GM23338 (cell line): ENCODE measurements at regions not wholly inside any gene's neighbourhood (a gene's known extent, or its start where the extent isn't known, plus 50 kb on each side); places are given as distances from the start of the nearest gene placed in this dataset.

Source experiments
- ATAC-seq: fragments of 200-7000 bp; cut with Tn5 transposase; 3 replicates; pipeline ENCODE4 v1.9.1; 2020
- DNase-seq: peaks from one replicate; pipeline ENCODE4 v3.0.0-alpha.2; 2015; ENCODE audit warnings: low spot score
- H2AFZ ChIP-seq: fragments of 200-600 bp; sonication (generic); 2 replicates; pipeline ENCODE4 v1.8.0; 2016; ENCODE audit warnings: antibody characterized with exemption, mild to moderate bottlenecking, moderate library complexity
- H3F3A ChIP-seq: fragments of 200-600 bp; sonication (generic); replicated peaks from 2 replicates; pipeline ENCODE4 v1.8.0; 2017; ENCODE audit warnings: antibody characterized with exemption, mixed run types, low read depth
- H3K27ac ChIP-seq: fragments of 200-600 bp; sonication (generic); 2 replicates; pipeline ENCODE4 v1.6.1; 2016; ENCODE audit warnings: low read depth
- H3K27me3 ChIP-seq: fragments of 200-600 bp; sonication (generic); 2 replicates; pipeline ENCODE4 v1.8.0; 2016; ENCODE audit warnings: mild to moderate bottlenecking, mixed run types, moderate library complexity; ENCODE audit not compliant: insufficient read depth
- H3K36me3 ChIP-seq: fragments of 200-600 bp; sonication (generic); 2 replicates; pipeline ENCODE4 v1.8.0; 2016; ENCODE audit warnings: mild to moderate bottlenecking; ENCODE audit not compliant: insufficient read depth
- H3K4me1 ChIP-seq: fragments of 200-600 bp; sonication (generic); 2 replicates; pipeline ENCODE4 v1.8.0; 2016; ENCODE audit warnings: mild to moderate bottlenecking, moderate library complexity; ENCODE audit not compliant: insufficient read depth
- H3K4me2 ChIP-seq: fragments of 200-600 bp; sonication (generic); 2 replicates; pipeline ENCODE4 v1.7.1; 2017; ENCODE audit warnings: mixed run types
- H3K4me3 ChIP-seq: fragments of 200-600 bp; sonication (generic); 2 replicates; pipeline ENCODE4 v1.6.1; 2016; ENCODE audit warnings: mixed run types
- H3K79me2 ChIP-seq: fragments of 200-600 bp; sonication (generic); replicated peaks from 2 replicates; pipeline ENCODE4 v1.8.0; 2017; ENCODE audit warnings: mild to moderate bottlenecking; ENCODE audit not compliant: insufficient read depth
- H3K9me2 ChIP-seq: fragments of 200-600 bp; sonication (generic); 2 replicates; pipeline ENCODE4 v1.8.0; 2017; ENCODE audit not compliant: insufficient read depth
- H4K20me1 ChIP-seq: fragments of 200-600 bp; sonication (generic); replicated peaks from 2 replicates; pipeline ENCODE4 v1.8.0; 2017; ENCODE audit warnings: mild to moderate bottlenecking; ENCODE audit not compliant: insufficient read depth
- H3K27ac Mint-ChIP-seq: 2 replicates; pipeline ENCODE4 v1.8.0; 2020; ENCODE audit warnings: inconsistent platforms, mild to moderate bottlenecking, moderate library complexity, mixed read lengths
- H3K27me3 Mint-ChIP-seq: 3 replicates; pipeline ENCODE4 v1.8.0; 2022; ENCODE audit warnings: low read depth, mild to moderate bottlenecking, moderate library complexity, mixed read lengths, inconsistent platforms; ENCODE audit not compliant: insufficient read depth, poor library complexity
- H3K36me3 Mint-ChIP-seq: 3 replicates; pipeline ENCODE4 v1.8.0; 2021; ENCODE audit warnings: low read depth, mild to moderate bottlenecking, inconsistent platforms, moderate library complexity, mixed read lengths
- H3K4me1 Mint-ChIP-seq: 3 replicates; pipeline ENCODE4 v1.8.0; 2020; ENCODE audit warnings: mild to moderate bottlenecking, inconsistent platforms, mixed read lengths
- H3K4me3 Mint-ChIP-seq: 3 replicates; pipeline ENCODE4 v1.8.0; 2021; ENCODE audit warnings: moderate library complexity, mild to moderate bottlenecking, inconsistent platforms, mixed read lengths
- H3K9me3 Mint-ChIP-seq: 3 replicates; pipeline ENCODE4 v1.8.0; 2020; ENCODE audit warnings: moderate library complexity, mild to moderate bottlenecking, inconsistent platforms, mixed read lengths
- CREB1 ChIP-seq: fragments of 250-450 bp; sonication (Bioruptor Pico); IDR thresholded peaks from 2 replicates; pipeline ENCODE4 v1.5.0; 2020; ENCODE audit warnings: low read depth, mild to moderate bottlenecking, moderate library complexity
- CTCF ChIP-seq, 2 experiments: fragments of 200-600 bp in 1 of 2; sonication (generic) in 1 of 2; conservative IDR thresholded peaks; 2 replicates each; pipeline versions ENCODE4 v1.5.1 to v1.6.1; 2016 to 2017; ENCODE audit warnings: antibody characterized with exemption in 2 of 2, low read depth in 2 of 2, mild to moderate bottlenecking in 2 of 2, moderate library complexity in 1 of 2
- ETS1 ChIP-seq: IDR thresholded peaks from 2 replicates; pipeline ENCODE4 v1.6.1; 2016; ENCODE audit warnings: antibody characterized with exemption
- EZH2 ChIP-seq: fragments of 200-600 bp; sonication (generic); IDR thresholded peaks from one replicate; pipeline ENCODE4 v1.8.0; 2017; ENCODE audit warnings: antibody characterized with exemption, mild to moderate bottlenecking, low read depth; ENCODE audit not compliant: unreplicated experiment
- EZH2phosphoT487 ChIP-seq: fragments of 200-600 bp; sonication (generic); IDR thresholded peaks from one replicate; pipeline ENCODE4 v1.8.1; 2018; ENCODE audit warnings: antibody characterized with exemption; ENCODE audit not compliant: unreplicated experiment
- JUNB ChIP-seq: IDR thresholded peaks from one replicate; pipeline ENCODE4 v1.6.1; 2016; ENCODE audit warnings: antibody characterized with exemption; ENCODE audit not compliant: unreplicated experiment
- NANOG ChIP-seq: IDR thresholded peaks from 2 replicates; pipeline ENCODE4 v1.6.1; 2016; ENCODE audit warnings: antibody characterized with exemption, borderline replicate concordance
- POLR2AphosphoS5 ChIP-seq: IDR thresholded peaks from 2 replicates; pipeline ENCODE4 v1.6.1; 2016; ENCODE audit warnings: antibody characterized with exemption, low read depth
- REST ChIP-seq: IDR thresholded peaks from one replicate; pipeline ENCODE4 v1.6.1; 2018; ENCODE audit warnings: antibody characterized with exemption; ENCODE audit not compliant: unreplicated experiment
- STAT1 ChIP-seq: IDR thresholded peaks from one replicate; pipeline ENCODE4 v1.6.1; 2016; ENCODE audit warnings: antibody characterized with exemption; ENCODE audit not compliant: unreplicated experiment
- ZNF114 ChIP-seq: fragments of 250-450 bp; sonication (Bioruptor Pico); IDR thresholded peaks from 2 replicates; pipeline ENCODE4 v1.5.0; 2020; ENCODE audit warnings: mild to moderate bottlenecking, moderate library complexity
- ZNF331 ChIP-seq: fragments of 250-450 bp; sonication (Bioruptor Pico); IDR thresholded peaks from 2 replicates; pipeline ENCODE4 v1.5.0; 2020; ENCODE audit warnings: low read depth, mild to moderate bottlenecking, moderate library complexity
- ZNF462 ChIP-seq: fragments of 250-450 bp; sonication (Bioruptor Pico); IDR thresholded peaks from 2 replicates; pipeline ENCODE4 v1.5.0; 2020; ENCODE audit warnings: mild to moderate bottlenecking, moderate library complexity

- DNase-seq: no peak
- 0 out of 2 replicates have a peak overlapping the region, but pooled peaks have one; percentile 24 for H3K4me2 ChIP-seq
- no peak overlapping the region for H3K27ac Mint-ChIP-seq
These were observed 55.8 kb upstream of the CEP295 start for GRCh38 chr11:93605642-93606041.

More at GRCh38 chr11:93605642-93606041, 55.8 kb upstream of the CEP295 start:
- H4K20me1 ChIP-seq: no peaks in the 10 kb centered on the region
- no peak for ATAC-seq
- peaks cover 24% of the 10 kb centered on the region for H3K4me1 ChIP-seq
- H3K27ac ChIP-seq: no peak overlapping the region
- Mint-ChIP-seq H3K4me3 (no peak overlapping the region), H3K27me3 (peaks cover 1% of the 10 kb centered on the region), H3K4me1 (peaks cover 20% of the 10 kb centered on the region), H3K9me3 (no peaks in the 10 kb centered on the region), H3K36me3 (no peaks in the 10 kb centered on the region)
- H3K79me2 ChIP-seq: no peaks in the 10 kb centered on the region
- no peak overlapping the region; the same call in 1 of the 2 replicates for H2AFZ ChIP-seq
- H3K36me3 ChIP-seq: no peaks in the 10 kb centered on the region
- H3K27me3 ChIP-seq: no peaks in the 10 kb centered on the region
- H3F3A ChIP-seq: 0 out of 2 replicates have a peak, but pooled peaks cover 5% of the 10 kb centered on the region
- TF ChIP-seq ZNF462 (CRISPR knock-in tag) (no peak), POLR2AphosphoS5 (no peak), ZNF114 (no peak), EZH2 (no peak), NANOG (no peak), CREB1 (CRISPR knock-in tag) (no peak), EZH2phosphoT487 (no peak), STAT1 (no peak), CTCF (conservative IDR thresholded peaks at IDR 0.05; ENCODE audit: low read depth in 2 of 2) (no peak), ETS1 (no peak), ZNF331 (CRISPR knock-in tag) (no peak), REST (no peak), JUNB (no peak)
- no peaks in the 10 kb centered on the region for H3K9me2 ChIP-seq
- no peak overlapping the region for H3K4me3 ChIP-seq
